ENCODE measurements at regions not wholly inside any gene's neighbourhood (a gene's known extent, or its start where the extent isn't known, plus 50 kb on each side); places are given as distances from the start of the nearest gene placed in this dataset.

GRCh38 chr15:70524470-70524869 is 238.9 kb downstream of the UACA start:
- H3K4me3 ChIP-seq (ENCODE audit: low read depth, low read length): no peak overlapping the region
- TF ChIP-seq CTCF (IDR thresholded peaks at IDR 0.05; ENCODE audit: insufficient read depth, low read length, poor library complexity, severe bottlenecking): no peak
- H3K27me3 ChIP-seq (ENCODE audit: control insufficient read depth, insufficient read depth, low read length): no peaks in the 10 kb centered on the region
- no peaks in the 10 kb centered on the region for H3K36me3 ChIP-seq (ENCODE audit: control insufficient read depth, insufficient read depth, low read length)
- DNase-seq (ENCODE audit: low read depth): no peak

GRCh38 chr15:70523616-70524015 is 239.7 kb downstream of the UACA start:
- Histone ChIP-seq H3K27me3 (ENCODE audit: control insufficient read depth, insufficient read depth, low read length) (no peaks in the 10 kb centered on the region), H3K36me3 (ENCODE audit: control insufficient read depth, insufficient read depth, low read length) (no peaks in the 10 kb centered on the region), H3K4me3 (ENCODE audit: low read depth, low read length) (no peak overlapping the region)
- no peak for DNase-seq (ENCODE audit: low read depth)
- TF ChIP-seq CTCF (IDR thresholded peaks at IDR 0.05; ENCODE audit: insufficient read depth, low read length, poor library complexity, severe bottlenecking): no peak

GRCh38 chr15:70523192-70523591 is 240.2 kb downstream of the UACA start:
- Histone ChIP-seq H3K4me3 (ENCODE audit: low read depth, low read length) (no peak overlapping the region), H3K36me3 (ENCODE audit: control insufficient read depth, insufficient read depth, low read length) (no peaks in the 10 kb centered on the region), H3K27me3 (ENCODE audit: control insufficient read depth, insufficient read depth, low read length) (no peaks in the 10 kb centered on the region)
- DNase-seq (ENCODE audit: low read depth): no peak
- no peak for TF ChIP-seq CTCF (IDR thresholded peaks at IDR 0.05; ENCODE audit: insufficient read depth, low read length, poor library complexity, severe bottlenecking)

- Histone ChIP-seq H3K36me3 (ENCODE audit: control insufficient read depth, insufficient read depth, low read length) (no peaks in the 10 kb centered on the region), H3K27me3 (ENCODE audit: control insufficient read depth, insufficient read depth, low read length) (no peaks in the 10 kb centered on the region), H3K4me3 (ENCODE audit: low read depth, low read length) (no peak overlapping the region)
- TF ChIP-seq CTCF (IDR thresholded peaks at IDR 0.05; ENCODE audit: insufficient read depth, low read length, poor library complexity, severe bottlenecking): no peak
- no peak for DNase-seq (ENCODE audit: low read depth)
Measured at GRCh38 chr15:70522323-70522966, 240.9 kb downstream of the UACA start.

- no peak for TF ChIP-seq CTCF (IDR thresholded peaks at IDR 0.05; ENCODE audit: insufficient read depth, low read length, poor library complexity, severe bottlenecking)
Measured at GRCh38 chr15:70521576-70522322, 241.6 kb downstream of the UACA start.

More at GRCh38 chr15:70521576-70522322, 241.6 kb downstream of the UACA start:
- DNase-seq (ENCODE audit: low read depth): no peak
- Histone ChIP-seq H3K27me3 (ENCODE audit: control insufficient read depth, insufficient read depth, low read length) (no peaks in the 10 kb centered on the region), H3K4me3 (ENCODE audit: low read depth, low read length) (no peak overlapping the region), H3K36me3 (ENCODE audit: control insufficient read depth, insufficient read depth, low read length) (no peaks in the 10 kb centered on the region)
